SK-N-SH (cell line): ENCODE measurements at regions not wholly inside any gene's neighbourhood (a gene's known extent, or its start where the extent isn't known, plus 50 kb on each side); places are given as distances from the start of the nearest gene placed in this dataset.

Source experiments
- CTCF ChIA-PET: fragments of 300-600, 350-600 bp; formaldehyde crosslinking; extraction: SDS; loops from one replicate; lab custom pipeline; 2021; lab: Yijun Ruan, JAX
- POLR2A ChIA-PET: fragments of 350-600 bp; sonication (Branson Sonifier 250); formaldehyde crosslinking; extraction: SDS; loops from one replicate; lab custom pipeline; 2020; ENCODE audit warnings: antibody characterized with exemption, inconsistent platforms; lab: Yijun Ruan, JAX
- DNase-seq: peaks from one replicate; pipeline ENCODE4 v3.0.0; 2012
- H2AFZ ChIP-seq: fragments of 200-600 bp; sonication (generic); 2 replicates; pipeline ENCODE4 v1.8.1; 2016; ENCODE audit warnings: antibody characterized with exemption, mild to moderate bottlenecking, low read depth
- H3F3A ChIP-seq: fragments of 200-600 bp; sonication (generic); replicated peaks from 2 replicates; pipeline ENCODE3; 2016; ENCODE audit warnings: antibody characterized with exemption, mild to moderate bottlenecking; ENCODE audit not compliant: insufficient read depth
- H3K27ac ChIP-seq, 2 experiments: fragments of 200-500 bp in 1 of 2; fragments of 200-600 bp in 1 of 2; sonication (Bioruptor generic) in 1 of 2; sonication (generic), shearing (Covaris generic) in 1 of 2; 2 replicates each; pipeline versions ENCODE4 v1.5.1 to v1.6.1; 2014 to 2016; ENCODE audit warnings: low read depth in 2 of 2, inconsistent platforms in 1 of 2, low read length in 1 of 2, mild to moderate bottlenecking in 1 of 2, mixed read lengths in 1 of 2
- H3K27me3 ChIP-seq: fragments of 200-600 bp; sonication (generic), shearing (Covaris generic); 2 replicates; pipeline ENCODE4 v1.6.1; 2016; ENCODE audit warnings: mixed run types; ENCODE audit not compliant: insufficient read depth
- H3K36me3 ChIP-seq, 2 experiments: fragments of 200-500 bp in 1 of 2; fragments of 200-600 bp in 1 of 2; sonication (Bioruptor generic) in 1 of 2; sonication (generic) in 1 of 2; replicated peaks in 1 of 2; 2 replicates each; pipeline versions ENCODE3 to v1.5.1; 2014 to 2016; ENCODE audit warnings: low read length in 1 of 2, mild to moderate bottlenecking in 1 of 2; ENCODE audit not compliant: insufficient read depth in 2 of 2, control insufficient read depth in 1 of 2
- H3K4me1 ChIP-seq, 2 experiments: fragments of 200-500 bp in 1 of 2; fragments of 200-600 bp in 1 of 2; sonication (Bioruptor generic) in 1 of 2; sonication (generic), shearing (Covaris generic) in 1 of 2; 2 replicates each; pipeline versions ENCODE4 v1.5.1 to v1.6.1; 2014 to 2016; ENCODE audit warnings: low read depth in 1 of 2, low read length in 1 of 2, mixed run types in 1 of 2; ENCODE audit not compliant: insufficient read depth in 2 of 2, control insufficient read depth in 1 of 2
- H3K4me2 ChIP-seq: fragments of 200-600 bp; sonication (generic), shearing (Covaris generic); 2 replicates; pipeline ENCODE4 v1.6.1; 2017; ENCODE audit warnings: mixed run types
- H3K4me3 ChIP-seq, 2 experiments: fragments of 200-500 bp in 1 of 2; fragments of 200-600 bp in 1 of 2; sonication (Bioruptor generic) in 1 of 2; sonication (generic), shearing (Covaris generic) in 1 of 2; 2 replicates each; pipeline versions ENCODE4 v1.5.1 to v1.8.1; 2014 to 2016; ENCODE audit warnings: low read depth in 2 of 2, inconsistent platforms in 1 of 2, low read length in 1 of 2, mild to moderate bottlenecking in 1 of 2, mixed read lengths in 1 of 2, moderate library complexity in 1 of 2
- H3K79me2 ChIP-seq: fragments of 200-600 bp; sonication (generic); 2 replicates; pipeline ENCODE4 v1.8.1; 2017; ENCODE audit warnings: mild to moderate bottlenecking; ENCODE audit not compliant: insufficient read depth
- H3K9ac ChIP-seq: fragments of 200-600 bp; sonication (generic); 2 replicates; pipeline ENCODE4 v1.6.1; 2017; ENCODE audit warnings: mixed run types
- H3K9me2 ChIP-seq: fragments of 200-600 bp; sonication (generic); 2 replicates; pipeline ENCODE4 v1.6.1; 2017; ENCODE audit warnings: mixed run types
- H3K9me3 ChIP-seq: fragments of 200-600 bp; sonication (generic); 2 replicates; pipeline ENCODE4 v1.6.1; 2017; ENCODE audit warnings: mixed run types, mild to moderate bottlenecking, moderate library complexity
- H4K20me1 ChIP-seq: fragments of 200-600 bp; sonication (generic); 2 replicates; pipeline ENCODE4 v1.6.1; 2017; ENCODE audit warnings: mild to moderate bottlenecking, mixed run types; ENCODE audit not compliant: insufficient read depth
- CHD2 ChIP-seq: fragments of 150-350 bp; IDR thresholded peaks from 2 replicates; pipeline ENCODE4 v1.6.1; 2018; ENCODE audit warnings: low read length; ENCODE audit not compliant: partially characterized antibody
- ELF1 ChIP-seq: IDR thresholded peaks from 2 replicates; pipeline ENCODE4 v1.4.0; 2012
- EP300 ChIP-seq, 2 experiments: IDR thresholded peaks; 2 replicates each; pipeline versions ENCODE4 v1.4.0 to v1.6.1; 2012; ENCODE audit warnings: borderline replicate concordance in 1 of 2, low read depth in 1 of 2, low read length in 1 of 2
- FOSL2 ChIP-seq: IDR thresholded peaks from 2 replicates; pipeline ENCODE4 v1.4.0; 2012; ENCODE audit warnings: low read depth, mild to moderate bottlenecking, moderate library complexity, borderline replicate concordance
- MEF2A ChIP-seq: IDR thresholded peaks from 2 replicates; pipeline ENCODE4 v1.4.0; 2012; ENCODE audit warnings: low read depth, borderline replicate concordance
- MXI1 ChIP-seq: IDR thresholded peaks from 2 replicates; pipeline ENCODE4 v1.6.1; 2012; ENCODE audit warnings: mild to moderate bottlenecking, low read depth, low read length, improper control_type of control experiment
- NFIC ChIP-seq: IDR thresholded peaks from 2 replicates; pipeline ENCODE4 v1.4.0; 2012; ENCODE audit warnings: borderline replicate concordance
- NRF1 ChIP-seq: IDR thresholded peaks from 2 replicates; pipeline ENCODE4 v1.6.1; 2012; ENCODE audit warnings: low read depth, mild to moderate bottlenecking, low read length
- POLR2AphosphoS5 ChIP-seq: IDR thresholded peaks from 2 replicates; pipeline ENCODE4 v1.6.1; 2012; ENCODE audit warnings: low read depth, low read length
- SMC3 ChIP-seq: IDR thresholded peaks from 2 replicates; pipeline ENCODE4 v1.6.1; 2012; ENCODE audit warnings: low read depth, low read length, improper control_type of control experiment
- TAF1 ChIP-seq: IDR thresholded peaks from 2 replicates; pipeline ENCODE4 v1.6.1; 2012; ENCODE audit warnings: low read depth, mild to moderate bottlenecking, low read length, moderate library complexity, borderline replicate concordance
- TCF12 ChIP-seq: IDR thresholded peaks from 2 replicates; pipeline ENCODE4 v1.4.0; 2012
- TEAD4 ChIP-seq: IDR thresholded peaks from 2 replicates; pipeline ENCODE4 v1.4.0; 2012; ENCODE audit warnings: mild to moderate bottlenecking, borderline replicate concordance; ENCODE audit not compliant: insufficient read depth
- USF1 ChIP-seq: IDR thresholded peaks from 2 replicates; pipeline ENCODE4 v1.4.0; 2012; ENCODE audit warnings: low read depth, borderline replicate concordance
- USF2 ChIP-seq: fragments of 150-350 bp; IDR thresholded peaks from 2 replicates; pipeline ENCODE4 v1.6.1; 2017; ENCODE audit warnings: antibody characterized with exemption, low read length, low read depth, borderline replicate concordance
- YY1 ChIP-seq: IDR thresholded peaks from 2 replicates; pipeline ENCODE4 v1.4.0; 2012; ENCODE audit warnings: low read depth, mild to moderate bottlenecking
- ZBTB33 ChIP-seq: IDR thresholded peaks from 2 replicates; pipeline ENCODE4 v1.4.0; 2012; ENCODE audit warnings: low read depth, borderline replicate concordance
- WGBS: methylation state at CpG from one replicate; pipeline ENCODE4 v1.1.6; 2017; ENCODE audit warnings: low lambda C conversion rate; 5-methylcytosine and 5-hydroxymethylcytosine counted together
- TF ChIP-seq, protein P1 (sequence below): IDR thresholded peaks from 2 replicates; pipeline ENCODE4 v1.6.1; 2012; ENCODE audit warnings: mild to moderate bottlenecking, low read depth, low read length, moderate library complexity
- TF ChIP-seq, protein P2 (sequence below): IDR thresholded peaks from 2 replicates; pipeline ENCODE4; 2012

DNA sequence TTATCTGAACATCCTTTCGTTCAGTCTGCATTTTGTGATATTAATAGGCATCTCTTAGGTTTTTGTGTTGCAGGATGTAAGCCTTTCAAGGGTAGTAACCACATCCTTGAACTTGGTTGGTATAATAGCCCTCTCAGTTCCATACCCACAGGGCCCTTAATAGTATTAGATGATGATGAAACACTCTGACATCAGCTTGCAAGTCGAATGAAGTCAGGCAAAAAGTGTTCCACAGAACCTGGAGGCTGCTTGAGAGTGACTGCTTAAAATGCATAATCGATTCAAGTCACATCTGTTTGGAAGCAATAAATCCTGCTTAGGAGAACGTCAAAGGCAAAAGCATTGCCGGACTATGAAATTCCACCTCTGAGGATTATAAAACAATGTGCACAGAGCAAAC lies 415.6 kb upstream of the KAZN start (continued):
- TF ChIP-seq MXI1 (no peak), POLR2AphosphoS5 (no peak), EP300 (IDR thresholded peaks at IDR 0.05; ENCODE audit: borderline replicate concordance in 1 of 2, low read depth in 1 of 2, low read length in 1 of 2) (no peak)
- TF ChIP-seq, all 33 proteins: peak for 0

GRCh38 chr1:14183329-14183728 lies 415.2 kb upstream of the KAZN start:
- 32% methylated on average over 11 of the region's 11 CpGs for WGBS
- Histone ChIP-seq H3K9ac (no peak overlapping the region), H4K20me1 (no peaks in the 10 kb centered on the region), H3K4me3 (no peak overlapping the region), H3K27ac (no peak overlapping the region), H3K27me3 (no peaks in the 10 kb centered on the region), H3K36me3 (no peaks in the 10 kb centered on the region), H3K9me3 (no peaks in the 10 kb centered on the region), H3K79me2 (no peaks in the 10 kb centered on the region), H3K4me2 (no peak overlapping the region), H3F3A (no peaks in the 10 kb centered on the region), H3K9me2 (no peaks in the 10 kb centered on the region), H2AFZ (no peak overlapping the region), H3K4me1 (no peaks in the 10 kb centered on the region; a peak in 1 of 4 replicates)
- no peak for DNase-seq
- POLR2A ChIA-PET: no interaction called here
- TF ChIP-seq, protein P1, sequence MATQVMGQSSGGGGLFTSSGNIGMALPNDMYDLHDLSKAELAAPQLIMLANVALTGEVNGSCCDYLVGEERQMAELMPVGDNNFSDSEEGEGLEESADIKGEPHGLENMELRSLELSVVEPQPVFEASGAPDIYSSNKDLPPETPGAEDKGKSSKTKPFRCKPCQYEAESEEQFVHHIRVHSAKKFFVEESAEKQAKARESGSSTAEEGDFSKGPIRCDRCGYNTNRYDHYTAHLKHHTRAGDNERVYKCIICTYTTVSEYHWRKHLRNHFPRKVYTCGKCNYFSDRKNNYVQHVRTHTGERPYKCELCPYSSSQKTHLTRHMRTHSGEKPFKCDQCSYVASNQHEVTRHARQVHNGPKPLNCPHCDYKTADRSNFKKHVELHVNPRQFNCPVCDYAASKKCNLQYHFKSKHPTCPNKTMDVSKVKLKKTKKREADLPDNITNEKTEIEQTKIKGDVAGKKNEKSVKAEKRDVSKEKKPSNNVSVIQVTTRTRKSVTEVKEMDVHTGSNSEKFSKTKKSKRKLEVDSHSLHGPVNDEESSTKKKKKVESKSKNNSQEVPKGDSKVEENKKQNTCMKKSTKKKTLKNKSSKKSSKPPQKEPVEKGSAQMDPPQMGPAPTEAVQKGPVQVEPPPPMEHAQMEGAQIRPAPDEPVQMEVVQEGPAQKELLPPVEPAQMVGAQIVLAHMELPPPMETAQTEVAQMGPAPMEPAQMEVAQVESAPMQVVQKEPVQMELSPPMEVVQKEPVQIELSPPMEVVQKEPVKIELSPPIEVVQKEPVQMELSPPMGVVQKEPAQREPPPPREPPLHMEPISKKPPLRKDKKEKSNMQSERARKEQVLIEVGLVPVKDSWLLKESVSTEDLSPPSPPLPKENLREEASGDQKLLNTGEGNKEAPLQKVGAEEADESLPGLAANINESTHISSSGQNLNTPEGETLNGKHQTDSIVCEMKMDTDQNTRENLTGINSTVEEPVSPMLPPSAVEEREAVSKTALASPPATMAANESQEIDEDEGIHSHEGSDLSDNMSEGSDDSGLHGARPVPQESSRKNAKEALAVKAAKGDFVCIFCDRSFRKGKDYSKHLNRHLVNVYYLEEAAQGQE: no peak
- TF ChIP-seq FOSL2: no peak
- CTCF ChIA-PET: interaction anchor here (0.7 kb wide), 1 partner anchor 80 kb away, joined by 3 read pairs; no protein-coding TSS in a partner anchor

DNA sequence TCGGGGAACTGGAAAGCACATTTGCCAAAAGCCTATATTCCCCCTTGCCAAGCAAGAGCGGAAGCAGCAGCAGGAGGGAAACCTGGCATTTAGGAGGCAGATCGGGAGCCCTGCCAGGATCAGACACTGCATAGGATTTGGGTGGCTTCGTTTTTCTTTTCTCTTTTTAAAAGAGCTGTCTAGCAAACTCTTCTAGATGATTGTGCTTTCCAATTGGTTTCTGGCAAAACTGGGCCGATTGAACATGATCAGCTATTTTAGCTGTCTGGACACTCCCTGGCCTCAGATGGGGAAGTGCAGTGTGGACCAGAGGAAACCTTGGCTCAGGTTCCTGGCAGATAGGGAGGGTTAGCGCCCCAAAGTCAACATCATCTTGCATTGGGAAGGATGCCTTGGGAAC lies 414.0 kb upstream of the KAZN start:
- no peaks in the 10 kb centered on the region; a peak in 1 of 4 replicates for H3K4me1 ChIP-seq
- 9% methylated on average over 6 of the region's 6 CpGs for WGBS
- no peak overlapping the region for H2AFZ ChIP-seq
- no peaks in the 10 kb centered on the region for H3K9me3 ChIP-seq
- CTCF ChIA-PET: no interaction called here
- H3K4me3 ChIP-seq: no peak overlapping the region
- no peaks in the 10 kb centered on the region for H4K20me1 ChIP-seq
- POLR2A ChIA-PET: no interaction called here
- H3K9ac ChIP-seq: no peak overlapping the region
- no peak overlapping the region for H3K27ac ChIP-seq
- H3K79me2 ChIP-seq: no peaks in the 10 kb centered on the region
- no peaks in the 10 kb centered on the region for H3K27me3 ChIP-seq
- no peak overlapping the region for H3K4me2 ChIP-seq
- no peaks in the 10 kb centered on the region for H3K36me3 ChIP-seq
- DNase-seq: no peak
- H3K9me2 ChIP-seq: no peaks in the 10 kb centered on the region
- H3F3A ChIP-seq: no peaks in the 10 kb centered on the region
- TF ChIP-seq CHD2 (no peak), ZBTB33 (no peak), MXI1 (no peak), USF2 (no peak), FOSL2 (no peak), ELF1 (no peak), MEF2A (no peak), NRF1 (no peak), YY1 (no peak), TEAD4 (no peak), TCF12 (no peak), TAF1 (no peak), SMC3 (no peak), NFIC (no peak), USF1 (no peak)
- TF ChIP-seq, protein P2, sequence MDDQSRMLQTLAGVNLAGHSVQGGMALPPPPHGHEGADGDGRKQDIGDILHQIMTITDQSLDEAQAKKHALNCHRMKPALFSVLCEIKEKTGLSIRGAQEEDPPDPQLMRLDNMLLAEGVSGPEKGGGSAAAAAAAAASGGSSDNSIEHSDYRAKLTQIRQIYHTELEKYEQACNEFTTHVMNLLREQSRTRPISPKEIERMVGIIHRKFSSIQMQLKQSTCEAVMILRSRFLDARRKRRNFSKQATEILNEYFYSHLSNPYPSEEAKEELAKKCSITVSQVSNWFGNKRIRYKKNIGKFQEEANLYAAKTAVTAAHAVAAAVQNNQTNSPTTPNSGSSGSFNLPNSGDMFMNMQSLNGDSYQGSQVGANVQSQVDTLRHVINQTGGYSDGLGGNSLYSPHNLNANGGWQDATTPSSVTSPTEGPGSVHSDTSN: no peak
